ENCODE measurements at regions not wholly inside any gene's neighbourhood (a gene's known extent, or its start where the extent isn't known, plus 50 kb on each side); places are given as distances from the start of the nearest gene placed in this dataset.

DNA sequence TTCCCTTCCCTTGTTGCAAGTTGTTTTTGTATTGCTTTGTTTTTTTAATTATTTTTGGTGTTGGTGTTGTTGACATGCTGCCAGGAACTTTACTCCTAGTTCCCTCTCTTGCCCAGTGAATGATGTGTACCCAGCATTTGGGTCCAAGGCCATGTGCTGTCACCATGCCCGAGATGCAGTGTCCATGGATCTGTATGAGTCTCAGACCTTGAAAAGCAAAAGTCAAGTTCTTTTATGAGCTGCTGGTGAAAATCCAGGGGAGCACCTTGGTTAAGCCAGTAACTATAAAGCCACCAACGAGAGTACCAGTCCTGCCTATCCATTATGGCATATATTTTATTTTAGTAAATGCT lies 236.4 kb downstream of the BCL11A start:
- TF ChIP-seq, protein P1, sequence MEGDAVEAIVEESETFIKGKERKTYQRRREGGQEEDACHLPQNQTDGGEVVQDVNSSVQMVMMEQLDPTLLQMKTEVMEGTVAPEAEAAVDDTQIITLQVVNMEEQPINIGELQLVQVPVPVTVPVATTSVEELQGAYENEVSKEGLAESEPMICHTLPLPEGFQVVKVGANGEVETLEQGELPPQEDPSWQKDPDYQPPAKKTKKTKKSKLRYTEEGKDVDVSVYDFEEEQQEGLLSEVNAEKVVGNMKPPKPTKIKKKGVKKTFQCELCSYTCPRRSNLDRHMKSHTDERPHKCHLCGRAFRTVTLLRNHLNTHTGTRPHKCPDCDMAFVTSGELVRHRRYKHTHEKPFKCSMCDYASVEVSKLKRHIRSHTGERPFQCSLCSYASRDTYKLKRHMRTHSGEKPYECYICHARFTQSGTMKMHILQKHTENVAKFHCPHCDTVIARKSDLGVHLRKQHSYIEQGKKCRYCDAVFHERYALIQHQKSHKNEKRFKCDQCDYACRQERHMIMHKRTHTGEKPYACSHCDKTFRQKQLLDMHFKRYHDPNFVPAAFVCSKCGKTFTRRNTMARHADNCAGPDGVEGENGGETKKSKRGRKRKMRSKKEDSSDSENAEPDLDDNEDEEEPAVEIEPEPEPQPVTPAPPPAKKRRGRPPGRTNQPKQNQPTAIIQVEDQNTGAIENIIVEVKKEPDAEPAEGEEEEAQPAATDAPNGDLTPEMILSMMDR (IDR thresholded peaks at IDR 0.05; ENCODE audit: low read length), result no peak
- TF ChIP-seq EZH2 (IDR thresholded peaks at IDR 0.05; ENCODE audit: borderline replicate concordance, low read length), result no peak

Measured in OCI-LY1 (cell line).